ENCODE measurements at regions not wholly inside any gene's neighbourhood (a gene's known extent, or its start where the extent isn't known, plus 50 kb on each side); places are given as distances from the start of the nearest gene placed in this dataset.

GRCh38 chr1:173122958-173123852 is 72.5 kb upstream of the TNFSF18 start (continued):
- TF ChIP-seq ZGPAT (CRISPR knock-in tag; IDR thresholded peaks at IDR 0.05) (peak; percentile 62), REPIN1 (CRISPR knock-in tag; IDR thresholded peaks at IDR 0.05; ENCODE audit: borderline replicate concordance, low read depth) (0 out of 2 replicates have a peak, but pooled peaks have one; percentile 69), NR2C2 (CRISPR knock-in tag; IDR thresholded peaks at IDR 0.05; ENCODE audit: borderline replicate concordance) (peak; percentile 69), ZNF124 (CRISPR knock-in tag; IDR thresholded peaks at IDR 0.05) (0 out of 2 replicates have a peak, but pooled peaks have one; percentile 43), DBP (CRISPR knock-in tag; IDR thresholded peaks at IDR 0.05; ENCODE audit: not compliant biosample characterization) (no peak), HOMEZ (CRISPR knock-in tag; IDR thresholded peaks at IDR 0.05; ENCODE audit: low read depth) (peak; percentile 51; the same call in 1 of the 2 replicates), ATF7-NPFF (CRISPR knock-in tag; IDR thresholded peaks at IDR 0.05; ENCODE audit: low read depth) (no peak), ZSCAN21 (CRISPR knock-in tag; IDR thresholded peaks at IDR 0.05; ENCODE audit: borderline replicate concordance) (peak; percentile 89), HNRNPUL1 (IDR thresholded peaks at IDR 0.05; ENCODE audit: low read depth, low read length) (no peak), TRIM22 (IDR thresholded peaks at IDR 0.05) (no peak), UBTF (CRISPR knock-in tag; IDR thresholded peaks at IDR 0.05) (0 out of 2 replicates have a peak, but pooled peaks have one; percentile 31), THRA (CRISPR knock-in tag; IDR thresholded peaks at IDR 0.05; ENCODE audit: borderline replicate concordance) (peak; percentile 98), ZNF224 (CRISPR knock-in tag; IDR thresholded peaks at IDR 0.05) (0 out of 2 replicates have a peak, but pooled peaks have one; percentile 52), HDAC2 (CRISPR knock-in tag; IDR thresholded peaks at IDR 0.05) (peak; percentile 82; the same call in 1 of the 2 replicates), SOX5 (CRISPR knock-in tag; IDR thresholded peaks at IDR 0.05; ENCODE audit: borderline replicate concordance) (peak; percentile 65), HMG20A (CRISPR knock-in tag; IDR thresholded peaks at IDR 0.05; ENCODE audit: borderline replicate concordance) (peak; percentile 70), ZNF44 (CRISPR knock-in tag; IDR thresholded peaks at IDR 0.05) (0 out of 2 replicates have a peak, but pooled peaks have one; percentile 25), CREM (IDR thresholded peaks at IDR 0.05) (peak; percentile 49; the same call in 1 of the 2 replicates), CREM (CRISPR knock-in tag; IDR thresholded peaks at IDR 0.05) (no peak), SIX4 (CRISPR knock-in tag; IDR thresholded peaks at IDR 0.05) (0 out of 2 replicates have a peak, but pooled peaks have one; percentile 53)
